Brain microvascular endothelial cell (primary cell): ENCODE measurements at regions not wholly inside any gene's neighbourhood (a gene's known extent, or its start where the extent isn't known, plus 50 kb on each side); places are given as distances from the start of the nearest gene placed in this dataset.

Experiments
- DNase-seq: peaks from one replicate; pipeline ENCODE4 v3.0.0-alpha.2; 2020
- H3K27ac ChIP-seq: fragments of 250-450 bp; sonication (Bioruptor Pico); 2 replicates; pipeline ENCODE4 v1.5.1; 2020; ENCODE audit warnings: mild to moderate bottlenecking, moderate library complexity
- H3K27me3 ChIP-seq: fragments of 250-450 bp; sonication (Bioruptor Pico); replicated peaks from 2 replicates; pipeline ENCODE4 v1.5.1; 2020; ENCODE audit warnings: mild to moderate bottlenecking
- H3K36me3 ChIP-seq: fragments of 250-450 bp; sonication (Bioruptor Pico); replicated peaks from 2 replicates; pipeline ENCODE4 v1.5.1; 2020; ENCODE audit warnings: mild to moderate bottlenecking
- H3K4me3 ChIP-seq: 2 replicates; pipeline ENCODE4 v1.5.1; 2011; ENCODE audit warnings: low read depth, mild to moderate bottlenecking, control low read depth, low read length, moderate library complexity
- in situ Hi-C: cut with HindIII; loops from 2 replicates; pipeline ENCODE4 v1.10.0; 2017; ENCODE audit warnings: low sequenced_read_pairs, low pct_ligation_motif_present
- TF ChIP-seq, protein P1 (sequence below): IDR thresholded peaks from 2 replicates; pipeline ENCODE4 v1.5.1; 2011; ENCODE audit warnings: low read depth, mild to moderate bottlenecking, moderate library complexity, low read length, control low read depth, inconsistent platforms; ENCODE audit errors: missing control alignments

DNA sequence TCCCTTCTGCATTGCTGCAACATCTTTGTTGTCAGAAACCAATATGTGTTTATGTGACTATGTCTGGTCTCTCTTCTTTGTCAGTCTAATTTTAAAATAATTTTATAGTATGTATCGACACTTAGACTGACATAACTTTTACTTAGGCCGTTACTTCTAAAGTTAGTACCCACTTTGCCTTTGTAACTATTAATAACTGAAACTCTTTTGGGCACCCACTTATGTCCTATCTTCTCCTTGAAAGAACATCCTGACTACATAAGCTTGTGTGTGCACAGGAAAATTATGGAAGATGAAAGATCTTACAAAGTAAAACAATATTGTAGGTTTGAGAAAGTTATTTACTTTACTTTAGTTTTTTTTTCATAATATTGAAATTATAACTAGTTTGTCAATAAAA, 230.4 kb upstream of the CCDC179 start:
- Histone ChIP-seq H3K4me3 (no peak overlapping the region), H3K36me3 (no peaks in the 10 kb centered on the region), H3K27ac (no peak overlapping the region), H3K27me3 (no peaks in the 10 kb centered on the region)
- TF ChIP-seq, protein P1, sequence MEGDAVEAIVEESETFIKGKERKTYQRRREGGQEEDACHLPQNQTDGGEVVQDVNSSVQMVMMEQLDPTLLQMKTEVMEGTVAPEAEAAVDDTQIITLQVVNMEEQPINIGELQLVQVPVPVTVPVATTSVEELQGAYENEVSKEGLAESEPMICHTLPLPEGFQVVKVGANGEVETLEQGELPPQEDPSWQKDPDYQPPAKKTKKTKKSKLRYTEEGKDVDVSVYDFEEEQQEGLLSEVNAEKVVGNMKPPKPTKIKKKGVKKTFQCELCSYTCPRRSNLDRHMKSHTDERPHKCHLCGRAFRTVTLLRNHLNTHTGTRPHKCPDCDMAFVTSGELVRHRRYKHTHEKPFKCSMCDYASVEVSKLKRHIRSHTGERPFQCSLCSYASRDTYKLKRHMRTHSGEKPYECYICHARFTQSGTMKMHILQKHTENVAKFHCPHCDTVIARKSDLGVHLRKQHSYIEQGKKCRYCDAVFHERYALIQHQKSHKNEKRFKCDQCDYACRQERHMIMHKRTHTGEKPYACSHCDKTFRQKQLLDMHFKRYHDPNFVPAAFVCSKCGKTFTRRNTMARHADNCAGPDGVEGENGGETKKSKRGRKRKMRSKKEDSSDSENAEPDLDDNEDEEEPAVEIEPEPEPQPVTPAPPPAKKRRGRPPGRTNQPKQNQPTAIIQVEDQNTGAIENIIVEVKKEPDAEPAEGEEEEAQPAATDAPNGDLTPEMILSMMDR = no peak
- in situ Hi-C loops = no loop called here
- DNase-seq = no peak

DNA sequence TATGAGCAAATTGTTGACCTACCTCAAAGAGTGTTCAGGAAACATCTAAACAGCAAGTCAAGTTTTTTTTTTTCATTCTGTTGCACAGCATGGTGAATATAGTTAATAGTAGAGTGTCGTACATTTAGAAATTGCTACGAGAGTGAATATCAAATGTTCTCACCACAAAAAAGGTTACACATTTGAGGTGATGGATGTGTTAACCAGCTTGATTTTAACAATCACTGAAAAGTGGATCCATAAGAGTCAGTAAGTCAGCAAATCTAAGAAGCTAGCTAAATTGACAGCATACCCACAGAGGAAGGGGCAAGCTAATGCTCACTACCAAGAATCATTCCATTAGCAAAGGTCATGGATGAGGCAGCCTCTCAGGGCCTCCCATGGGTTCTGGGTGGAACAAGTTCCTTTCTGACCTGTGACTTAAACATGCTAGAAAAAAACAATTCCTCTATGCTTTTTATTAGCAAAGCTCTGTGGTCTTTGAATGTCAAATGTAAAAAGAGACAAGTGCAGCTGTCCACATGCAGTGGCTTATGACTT, 235.4 kb upstream of the CCDC179 start:
- in situ Hi-C loops = no loop called here

DNA sequence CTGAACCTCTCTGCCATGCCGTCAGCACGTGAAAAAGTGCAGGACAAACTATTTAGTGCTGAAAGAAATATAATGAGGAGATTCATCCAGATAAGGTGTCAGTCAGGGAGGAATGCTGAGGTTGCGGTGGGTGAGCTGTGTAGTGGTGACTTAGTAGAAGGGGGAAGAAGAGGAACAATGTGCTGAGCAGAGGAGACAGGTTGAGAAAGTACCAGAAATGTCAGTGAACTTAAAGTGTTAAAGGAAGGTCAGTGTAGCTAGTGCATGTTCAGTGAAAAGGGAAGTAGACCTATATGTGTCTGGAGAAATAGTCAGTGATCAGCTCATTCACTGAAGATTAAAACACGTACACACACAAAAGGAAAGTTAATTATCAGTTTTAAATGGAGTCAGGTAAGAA, 237.6 kb upstream of the CCDC179 start:
- TF ChIP-seq, protein P1 = no peak
- no peak for DNase-seq
- no peaks in the 10 kb centered on the region for H3K27me3 ChIP-seq
- no peaks in the 10 kb centered on the region for H3K36me3 ChIP-seq
- in situ Hi-C loops = no loop called here
- H3K27ac ChIP-seq = no peak overlapping the region
- no peak overlapping the region for H3K4me3 ChIP-seq

More for the DNA sequence above, 235.4 kb upstream of the CCDC179 start:
- Histone ChIP-seq H3K36me3 (no peaks in the 10 kb centered on the region), H3K27ac (no peak overlapping the region), H3K27me3 (no peaks in the 10 kb centered on the region), H3K4me3 (no peak overlapping the region)
- no peak for DNase-seq
- TF ChIP-seq, protein P1 = no peak

DNA sequence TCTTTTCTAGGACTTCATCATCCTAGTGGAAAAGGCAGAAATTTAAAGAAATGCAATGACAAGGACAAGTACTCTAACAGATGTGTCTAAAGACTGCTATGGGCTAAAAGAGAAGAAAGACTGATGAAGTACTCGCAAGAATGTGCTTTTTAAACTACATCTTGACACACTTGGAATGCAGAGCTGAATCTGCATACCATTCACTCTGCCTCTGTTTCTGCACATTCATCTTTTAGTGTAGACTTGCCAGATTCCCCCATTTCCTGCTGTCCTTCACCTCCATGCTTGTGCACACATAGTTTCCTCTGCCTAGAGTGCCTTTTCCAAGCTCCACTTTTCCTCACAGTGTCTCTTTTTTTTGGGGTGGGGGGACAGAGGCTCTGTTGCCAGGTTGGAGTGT, 239.0 kb upstream of the CCDC179 start:
- DNase-seq = no peak
- no peaks in the 10 kb centered on the region for H3K36me3 ChIP-seq
- H3K27ac ChIP-seq = no peak overlapping the region
- no peaks in the 10 kb centered on the region for H3K27me3 ChIP-seq
- no peak overlapping the region for H3K4me3 ChIP-seq
- in situ Hi-C loops = no loop called here
- TF ChIP-seq, protein P1 = no peak

DNA sequence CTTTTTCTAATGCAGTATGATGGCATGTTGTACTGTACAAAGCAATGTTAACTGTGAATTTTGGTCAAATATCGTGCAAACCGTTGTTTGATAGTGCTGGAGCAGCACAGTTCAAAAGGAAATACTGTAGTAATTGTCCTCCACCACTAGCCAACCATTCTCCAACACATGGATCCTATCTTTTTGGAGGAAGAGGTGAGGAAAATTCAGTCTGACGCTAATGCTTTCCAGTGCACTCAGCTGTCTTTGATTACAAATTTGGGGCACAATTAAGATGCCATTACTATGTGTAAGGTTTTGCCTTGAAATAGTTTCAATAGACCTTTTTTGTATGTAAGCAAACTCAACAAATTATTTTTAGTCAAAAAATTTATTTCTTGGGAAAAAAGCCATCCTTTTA, 240.5 kb upstream of the CCDC179 start:
- no peak for DNase-seq
- Histone ChIP-seq H3K27ac (no peak overlapping the region), H3K27me3 (no peaks in the 10 kb centered on the region), H3K4me3 (no peak overlapping the region), H3K36me3 (no peaks in the 10 kb centered on the region)
- in situ Hi-C loops = no loop called here
- TF ChIP-seq, protein P1 = no peak

DNA sequence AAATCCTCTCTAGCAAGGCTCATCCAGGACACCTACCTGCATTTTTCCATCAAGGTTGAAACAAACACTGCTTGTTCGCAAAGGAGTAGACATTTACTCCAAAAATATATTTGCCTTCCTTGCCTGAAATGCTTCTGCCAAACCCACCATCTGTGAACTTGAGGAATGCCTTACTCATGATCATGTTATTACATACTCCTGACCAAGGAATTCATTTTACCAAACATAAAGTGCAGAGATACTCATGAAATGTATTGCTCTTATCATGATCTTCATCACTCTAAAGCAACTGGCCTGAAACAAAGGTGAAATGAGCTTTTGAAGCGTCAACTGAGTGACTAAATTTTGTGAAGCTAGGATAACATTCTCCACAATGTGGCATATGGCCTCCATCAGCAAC, 243.1 kb upstream of the CCDC179 start:
- Histone ChIP-seq H3K36me3 (no peaks in the 10 kb centered on the region), H3K27ac (no peak overlapping the region), H3K4me3 (no peak overlapping the region), H3K27me3 (no peaks in the 10 kb centered on the region)
- in situ Hi-C loops = no loop called here
- TF ChIP-seq, protein P1 = no peak
- no peak for DNase-seq
